PC-3 (cell line): ENCODE measurements at regions not wholly inside any gene's neighbourhood (a gene's known extent, or its start where the extent isn't known, plus 50 kb on each side); places are given as distances from the start of the nearest gene placed in this dataset.

Experiments used
- ATAC-seq: fragments of 200-7000 bp; cut with Tn5 transposase; 2 replicates; pipeline ENCODE4 v1.9.1; 2020; ENCODE audit warnings: mild to moderate bottlenecking, moderate library complexity
- BruUV-seq: library from RNA; stranded (reverse); fragments of 400-500 nt; replicated peaks from 2 replicates; lab custom pipeline; 2021; lab: Mats Ljungman, UMichigan
- CTCF ChIA-PET: fragments of 300-600 bp; sonication (Branson Sonifier 250); formaldehyde crosslinking; loops from one replicate; lab custom pipeline; 2022; ENCODE audit warnings: antibody characterized with exemption; lab: Charles Lee
- POLR2A ChIA-PET: fragments of 300-600 bp; sonication (Branson Sonifier 250); formaldehyde crosslinking; loops from one replicate; lab custom pipeline; 2022; ENCODE audit warnings: antibody characterized with exemption; ENCODE audit not compliant: unreplicated experiment; lab: Charles Lee
- DNase-seq: peaks from one replicate; pipeline ENCODE4 v3.0.0-alpha.2; 2015
- H2AFZ ChIP-seq: fragments of 300-600 bp; sonication (generic); 2 replicates; pipeline ENCODE4 v1.6.0; 2016; ENCODE audit warnings: antibody characterized with exemption, low read length
- H3F3A ChIP-seq: fragments of 300-600 bp; sonication (generic); one replicate; pipeline ENCODE4 v1.6.0; 2017; ENCODE audit warnings: antibody characterized with exemption, low read length, control low read depth, mild to moderate bottlenecking; ENCODE audit not compliant: unreplicated experiment
- H3K27ac ChIP-seq: fragments of 300-600 bp; sonication (generic); 2 replicates; pipeline ENCODE4 v1.5.1; 2016; ENCODE audit warnings: mild to moderate bottlenecking, low read length
- H3K27me3 ChIP-seq: fragments of 300-600 bp; sonication (generic); 2 replicates; pipeline ENCODE4 v1.6.1; 2016; ENCODE audit warnings: low read length, mixed read lengths
- H3K36me3 ChIP-seq: fragments of 300-600 bp; sonication (generic); 2 replicates; pipeline ENCODE4 v1.6.1; 2016; ENCODE audit warnings: low read depth, mixed run types, low read length, mixed read lengths
- H3K4me1 ChIP-seq: fragments of 300-600 bp; sonication (generic); 2 replicates; pipeline ENCODE4 v1.5.1; 2016; ENCODE audit warnings: low read length; ENCODE audit not compliant: insufficient read depth
- H3K4me2 ChIP-seq: fragments of 300-600 bp; sonication (generic); 2 replicates; pipeline ENCODE4 v1.6.0; 2016; ENCODE audit warnings: low read length
- H3K4me3 ChIP-seq: fragments of 300-600 bp; sonication (generic); 2 replicates; pipeline ENCODE4 v1.5.1; 2016; ENCODE audit warnings: mild to moderate bottlenecking, low read length, mixed read lengths
- H3K79me2 ChIP-seq: fragments of 300-600 bp; sonication (generic); 2 replicates; pipeline ENCODE4 v1.6.1; 2017; ENCODE audit warnings: low read length, mixed read lengths
- H3K9ac ChIP-seq: fragments of 300-600 bp; sonication (generic); 2 replicates; pipeline ENCODE4 v1.6.0; 2016; ENCODE audit warnings: mild to moderate bottlenecking, low read length
- H3K9me2 ChIP-seq: fragments of 300-600 bp; sonication (generic); replicated peaks from 2 replicates; pipeline ENCODE4 v1.6.1; 2016; ENCODE audit warnings: mixed run types, low read length, mixed read lengths
- H3K9me3 ChIP-seq: fragments of 300-600 bp; sonication (generic); 2 replicates; pipeline ENCODE4 v1.6.1; 2016; ENCODE audit warnings: low read length, mixed read lengths
- H4K20me1 ChIP-seq: fragments of 300-600 bp; sonication (generic); 2 replicates; pipeline ENCODE4 v1.6.1; 2016; ENCODE audit warnings: low read length, mixed read lengths
- CTCF ChIP-seq: fragments of 300-600 bp; sonication (generic); conservative IDR thresholded peaks from 2 replicates; pipeline ENCODE4 v1.5.1; 2017; ENCODE audit warnings: antibody characterized with exemption, low read depth, mild to moderate bottlenecking, low read length
- EZH2 ChIP-seq: fragments of 300-600 bp; sonication (generic); IDR thresholded peaks from one replicate; pipeline ENCODE4 v1.6.1; 2017; ENCODE audit warnings: antibody characterized with exemption, mild to moderate bottlenecking, low read length; ENCODE audit not compliant: unreplicated experiment
- EZH2phosphoT487 ChIP-seq: fragments of 300-600 bp; sonication (generic); IDR thresholded peaks from 2 replicates; pipeline ENCODE4 v1.6.1; 2018; ENCODE audit warnings: mild to moderate bottlenecking, antibody characterized with exemption, low read length, borderline replicate concordance
- intact Hi-C: fragments of 100-400 bp; cut with micrococcal nuclease; formaldehyde crosslinking; loops from 2 replicates; pipeline ENCODE4 v1.9.0; 2023

GRCh38 chrX:145178268-145178667 lies 69.0 kb upstream of the SPANXN1 start:
- Histone ChIP-seq H3K27me3 (no peaks in the 10 kb centered on the region), H3K4me2 (no peak overlapping the region), H3K36me3 (no peaks in the 10 kb centered on the region), H3K9me2 (no peaks in the 10 kb centered on the region), H3K79me2 (no peaks in the 10 kb centered on the region), H3K27ac (no peak overlapping the region), H2AFZ (no peak overlapping the region), H3K4me1 (no peaks in the 10 kb centered on the region), H3K4me3 (no peak overlapping the region), H3F3A (no peaks in the 10 kb centered on the region), H3K9me3 (no peaks in the 10 kb centered on the region), H3K9ac (no peak overlapping the region), H4K20me1 (no peaks in the 10 kb centered on the region)
- ATAC-seq, result no peak
- DNase-seq, result peak; percentile 33
- no peak for TF ChIP-seq EZH2phosphoT487
- TF ChIP-seq CTCF, result peak; percentile 51
- no peak for TF ChIP-seq EZH2
- intact Hi-C loops, result no loop called here
- BruUV-seq, result no TSS peak
- POLR2A ChIA-PET, result no interaction called here
- CTCF ChIA-PET, result no interaction called here

GRCh38 chrX:145190801-145191389 lies 56.4 kb upstream of the SPANXN1 start:
- H3K4me2 ChIP-seq, result no peak overlapping the region
- H3K9me3 ChIP-seq, result no peaks in the 10 kb centered on the region
- CTCF ChIA-PET, result no interaction called here
- H3K27ac ChIP-seq, result no peak overlapping the region
- H3K79me2 ChIP-seq, result no peaks in the 10 kb centered on the region
- H3K27me3 ChIP-seq, result no peaks in the 10 kb centered on the region
- no peaks in the 10 kb centered on the region for H3K36me3 ChIP-seq
- H4K20me1 ChIP-seq, result no peaks in the 10 kb centered on the region
- POLR2A ChIA-PET, result no interaction called here
- TF ChIP-seq EZH2, result no peak
- TF ChIP-seq EZH2phosphoT487, result no peak
- TF ChIP-seq CTCF, result peak; percentile 72
- no TSS peak for BruUV-seq
- no peaks in the 10 kb centered on the region for H3F3A ChIP-seq
- no peaks in the 10 kb centered on the region for H3K9me2 ChIP-seq
- DNase-seq, result peak; percentile 67
- H3K4me1 ChIP-seq, result no peaks in the 10 kb centered on the region
- ATAC-seq, result peak; percentile 24; the same call in 1 of the 2 replicates
- H3K9ac ChIP-seq, result no peak overlapping the region
- H2AFZ ChIP-seq, result no peak overlapping the region
- intact Hi-C loops, result loop anchor here (1.0 to 5.0 kb wide), 2 partner anchors 133 to 1404 kb away; no protein-coding TSS in a partner anchor
- H3K4me3 ChIP-seq, result no peak overlapping the region
